Lower lobe of right lung (tissue), 2 donors: ENCODE measurements at regions not wholly inside any gene's neighbourhood (a gene's known extent, or its start where the extent isn't known, plus 50 kb on each side); places are given as distances from the start of the nearest gene placed in this dataset.
"Not testable (repeated sequence)": the region's sequence is repeated elsewhere in the genome, so short reads cannot be mapped to it uniquely, and the experiment has no call there.

Experiments used
- ATAC-seq, 2 donors: fragments of 200-7000 bp; cut with Tn5 transposase; one replicate each; pipeline ENCODE4 v1.9.1; 2020 to 2022; ENCODE audit warnings: mild to moderate bottlenecking in 2 of 2, moderate library complexity in 2 of 2
- DNase-seq: peaks from one replicate; pipeline ENCODE4 v3.0.0-alpha.2; 2020
- H3K27ac ChIP-seq: fragments of 200-600 bp; one replicate; pipeline ENCODE4 v1.8.0; 2022
- H3K27me3 ChIP-seq: fragments of 200-600 bp; one replicate; pipeline ENCODE4 v1.8.0; 2022; ENCODE audit warnings: low read depth
- H3K36me3 ChIP-seq: fragments of 200-600 bp; one replicate; pipeline ENCODE4 v1.8.0; 2022; ENCODE audit warnings: mild to moderate bottlenecking
- H3K4me1 ChIP-seq: fragments of 200-600 bp; one replicate; pipeline ENCODE4 v1.8.0; 2022
- H3K4me3 ChIP-seq: fragments of 200-600 bp; one replicate; pipeline ENCODE4 v1.8.0; 2022; ENCODE audit warnings: mild to moderate bottlenecking
- H3K9me3 ChIP-seq: fragments of 200-600 bp; one replicate; pipeline ENCODE4 v1.8.0; 2022
- intact Hi-C: fragments of 100-400 bp; cut with DNase I; formaldehyde crosslinking; loops from one replicate; pipeline ENCODE4 v1.11.0; 2022
- donor health status: DM: no; HTN: yes; CAD: no; lungs with severe emphysema.

GRCh38 chr2:131606366-131606765, 78.7 kb downstream of the CCDC74A start:
- ATAC-seq, H3K4me1 ChIP-seq, H3K36me3 ChIP-seq, H3K4me3 ChIP-seq, H3K9me3 ChIP-seq, H3K27ac ChIP-seq, H3K27me3 ChIP-seq, intact Hi-C loops, DNase-seq: not testable (repeated sequence)

- H3K4me1 ChIP-seq, H3K36me3 ChIP-seq, ATAC-seq, intact Hi-C loops, H3K27ac ChIP-seq, H3K9me3 ChIP-seq, H3K4me3 ChIP-seq, H3K27me3 ChIP-seq, DNase-seq: not testable (repeated sequence)
Observed at GRCh38 chr2:131607056-131607455, 79.4 kb downstream of the CCDC74A start.

- H3K4me1 ChIP-seq, H3K4me3 ChIP-seq, H3K27ac ChIP-seq, H3K36me3 ChIP-seq, H3K9me3 ChIP-seq, ATAC-seq, DNase-seq, intact Hi-C loops, H3K27me3 ChIP-seq: not testable (repeated sequence)
Observed at GRCh38 chr2:131614539-131614938, 86.9 kb downstream of the CCDC74A start.

GRCh38 chr2:131618320-131618719, 90.6 kb downstream of the CCDC74A start:
- H3K4me3 ChIP-seq, DNase-seq, H3K27me3 ChIP-seq, ATAC-seq, H3K4me1 ChIP-seq, intact Hi-C loops, H3K9me3 ChIP-seq, H3K36me3 ChIP-seq, H3K27ac ChIP-seq: not testable (repeated sequence)

GRCh38 chr2:131622874-131623273, 95.2 kb downstream of the CCDC74A start:
- DNase-seq, H3K4me3 ChIP-seq, intact Hi-C loops, H3K36me3 ChIP-seq, H3K9me3 ChIP-seq, H3K4me1 ChIP-seq, H3K27ac ChIP-seq, ATAC-seq, H3K27me3 ChIP-seq: not testable (repeated sequence)

GRCh38 chr2:131626011-131626410, 98.3 kb downstream of the CCDC74A start:
- intact Hi-C loops, H3K4me1 ChIP-seq, H3K36me3 ChIP-seq, H3K9me3 ChIP-seq, DNase-seq, H3K27me3 ChIP-seq, H3K4me3 ChIP-seq, ATAC-seq, H3K27ac ChIP-seq: not testable (repeated sequence)

- ATAC-seq, H3K9me3 ChIP-seq, DNase-seq, H3K36me3 ChIP-seq, H3K4me3 ChIP-seq, H3K27ac ChIP-seq, intact Hi-C loops, H3K27me3 ChIP-seq, H3K4me1 ChIP-seq: not testable (repeated sequence)
Observed at GRCh38 chr2:131626565-131626964, 98.9 kb downstream of the CCDC74A start.

- H3K4me1 ChIP-seq, H3K4me3 ChIP-seq, H3K9me3 ChIP-seq, H3K27me3 ChIP-seq, ATAC-seq, H3K27ac ChIP-seq, H3K36me3 ChIP-seq, DNase-seq, intact Hi-C loops: not testable (repeated sequence)
Observed at GRCh38 chr2:131627777-131628176, 100.1 kb downstream of the CCDC74A start.

- H3K36me3 ChIP-seq, H3K9me3 ChIP-seq, H3K27me3 ChIP-seq, intact Hi-C loops, H3K4me3 ChIP-seq, H3K4me1 ChIP-seq, ATAC-seq, H3K27ac ChIP-seq, DNase-seq: not testable (repeated sequence)
Observed at GRCh38 chr2:131631648-131632047, 104.0 kb downstream of the CCDC74A start.

- H3K27ac ChIP-seq, H3K9me3 ChIP-seq, intact Hi-C loops, H3K27me3 ChIP-seq, ATAC-seq, H3K4me1 ChIP-seq, H3K4me3 ChIP-seq, H3K36me3 ChIP-seq: not testable (repeated sequence)
- peak; percentile 13 for DNase-seq
Observed at GRCh38 chr2:131633405-131633804, 105.7 kb downstream of the CCDC74A start.

GRCh38 chr2:131633827-131634695, 106.4 kb downstream of the CCDC74A start:
- peak; percentile 23 for DNase-seq
- intact Hi-C loops, ATAC-seq, H3K36me3 ChIP-seq, H3K4me3 ChIP-seq, H3K9me3 ChIP-seq, H3K27ac ChIP-seq, H3K4me1 ChIP-seq, H3K27me3 ChIP-seq: not testable (repeated sequence)
